Ascending aorta (tissue), 2 donors: ENCODE measurements at regions not wholly inside any gene's neighbourhood (a gene's known extent, or its start where the extent isn't known, plus 50 kb on each side); places are given as distances from the start of the nearest gene placed in this dataset.

Experiments
- DNase-seq, 2 donors: peaks; one replicate each; pipeline ENCODE4 v3.0.0-alpha.2; 2019; ENCODE audit warnings: low spot score in 2 of 2
- H3K27ac ChIP-seq, 2 donors: fragments of 200-600 bp; sonication (generic); one replicate each; pipeline ENCODE4 v1.5.1; 2016 to 2017; ENCODE audit warnings: mild to moderate bottlenecking in 1 of 2
- H3K27me3 ChIP-seq: fragments of 200-600 bp; sonication (generic); one replicate; pipeline ENCODE4 v1.5.1; 2017
- H3K36me3 ChIP-seq, 2 donors: fragments of 200-600 bp; sonication (generic); one replicate each; pipeline ENCODE4 v1.5.1; 2016
- H3K4me1 ChIP-seq, 2 donors: fragments of 200-600 bp; sonication (generic); one replicate each; pipeline ENCODE4 v1.5.1; 2016 to 2017; ENCODE audit warnings: mild to moderate bottlenecking in 1 of 2
- H3K4me3 ChIP-seq, 2 donors: fragments of 200-600 bp; sonication (generic); one replicate each; pipeline ENCODE4 v1.5.1; 2016 to 2017; ENCODE audit warnings: mild to moderate bottlenecking in 1 of 2
- H3K9me3 ChIP-seq, 2 donors: fragments of 200-600 bp; sonication (generic); one replicate each; pipeline ENCODE4 v1.5.1; 2016
- intact Hi-C: fragments of 100-400 bp; cut with DNase I; formaldehyde crosslinking; loops from one replicate; pipeline ENCODE4 v1.15.1; 2023
- TF ChIP-seq, protein P1 (sequence below), 3 experiments: fragments of 200-600 bp in 2 of 3; fragments of 450-650 bp in 1 of 3; sonication (generic) in 2 of 3; IDR thresholded peaks; one replicate each; pipeline ENCODE4 v1.5.1; 2016 to 2019; ENCODE audit warnings: antibody characterized with exemption in 3 of 3, mild to moderate bottlenecking in 1 of 3, moderate library complexity in 1 of 3

DNA sequence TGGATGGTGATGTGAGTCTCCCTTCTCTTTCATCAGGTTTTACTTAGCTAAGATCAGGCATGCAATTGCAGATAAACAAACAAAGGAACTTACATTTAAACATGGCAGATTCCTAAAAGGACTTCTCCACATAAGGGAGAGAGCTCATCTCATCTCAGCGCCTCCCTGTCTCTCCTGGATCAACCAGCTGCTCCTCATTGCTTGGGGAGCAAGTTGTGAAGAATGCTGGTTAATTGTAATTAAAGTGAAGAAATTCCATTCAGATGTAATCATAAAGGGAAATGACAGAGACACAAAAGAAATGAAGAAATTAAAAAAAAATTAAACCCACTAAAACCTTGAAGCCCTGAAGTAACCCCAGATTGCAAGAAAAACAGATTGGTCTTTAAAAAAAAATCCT, 104.4 kb upstream of the DIO2 start:
- Histone ChIP-seq H3K36me3 (no peaks in the 10 kb centered on the region), H3K9me3 (no peaks in the 10 kb centered on the region), H3K4me3 (no peak overlapping the region), H3K27ac (no peak overlapping the region), H3K4me1 (no peaks in the 10 kb centered on the region), H3K27me3 (no peaks in the 10 kb centered on the region)
- DNase-seq: no peak
- intact Hi-C loops: no loop called here
- TF ChIP-seq, protein P1, sequence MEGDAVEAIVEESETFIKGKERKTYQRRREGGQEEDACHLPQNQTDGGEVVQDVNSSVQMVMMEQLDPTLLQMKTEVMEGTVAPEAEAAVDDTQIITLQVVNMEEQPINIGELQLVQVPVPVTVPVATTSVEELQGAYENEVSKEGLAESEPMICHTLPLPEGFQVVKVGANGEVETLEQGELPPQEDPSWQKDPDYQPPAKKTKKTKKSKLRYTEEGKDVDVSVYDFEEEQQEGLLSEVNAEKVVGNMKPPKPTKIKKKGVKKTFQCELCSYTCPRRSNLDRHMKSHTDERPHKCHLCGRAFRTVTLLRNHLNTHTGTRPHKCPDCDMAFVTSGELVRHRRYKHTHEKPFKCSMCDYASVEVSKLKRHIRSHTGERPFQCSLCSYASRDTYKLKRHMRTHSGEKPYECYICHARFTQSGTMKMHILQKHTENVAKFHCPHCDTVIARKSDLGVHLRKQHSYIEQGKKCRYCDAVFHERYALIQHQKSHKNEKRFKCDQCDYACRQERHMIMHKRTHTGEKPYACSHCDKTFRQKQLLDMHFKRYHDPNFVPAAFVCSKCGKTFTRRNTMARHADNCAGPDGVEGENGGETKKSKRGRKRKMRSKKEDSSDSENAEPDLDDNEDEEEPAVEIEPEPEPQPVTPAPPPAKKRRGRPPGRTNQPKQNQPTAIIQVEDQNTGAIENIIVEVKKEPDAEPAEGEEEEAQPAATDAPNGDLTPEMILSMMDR (IDR thresholded peaks at IDR 0.05): no peak

DNA sequence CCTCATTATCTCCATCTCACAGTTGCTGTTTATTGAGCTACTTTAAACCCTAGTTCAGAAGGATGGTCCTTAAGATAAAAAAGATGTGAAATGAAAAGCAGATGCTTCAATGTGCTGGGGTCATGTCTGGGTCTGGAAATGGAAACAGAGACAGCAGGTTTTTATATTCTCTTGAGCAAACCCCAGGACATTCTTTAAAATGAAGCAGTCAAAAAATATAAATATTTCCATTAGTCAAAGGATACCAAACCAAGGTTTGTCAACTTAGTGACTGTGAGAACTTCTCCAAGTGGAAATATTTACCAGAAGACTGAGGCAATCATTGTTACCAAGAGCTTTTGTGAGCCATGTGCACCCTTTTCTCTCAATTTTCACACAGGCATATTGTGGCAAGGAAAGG, 102.5 kb upstream of the DIO2 start:
- Histone ChIP-seq H3K4me3 (no peak overlapping the region), H3K27me3 (no peaks in the 10 kb centered on the region), H3K4me1 (no peaks in the 10 kb centered on the region), H3K27ac (no peak overlapping the region), H3K36me3 (no peaks in the 10 kb centered on the region), H3K9me3 (no peaks in the 10 kb centered on the region)
- intact Hi-C loops: no loop called here
- no peak for DNase-seq
- TF ChIP-seq, protein P1 (IDR thresholded peaks at IDR 0.05): no peak

DNA sequence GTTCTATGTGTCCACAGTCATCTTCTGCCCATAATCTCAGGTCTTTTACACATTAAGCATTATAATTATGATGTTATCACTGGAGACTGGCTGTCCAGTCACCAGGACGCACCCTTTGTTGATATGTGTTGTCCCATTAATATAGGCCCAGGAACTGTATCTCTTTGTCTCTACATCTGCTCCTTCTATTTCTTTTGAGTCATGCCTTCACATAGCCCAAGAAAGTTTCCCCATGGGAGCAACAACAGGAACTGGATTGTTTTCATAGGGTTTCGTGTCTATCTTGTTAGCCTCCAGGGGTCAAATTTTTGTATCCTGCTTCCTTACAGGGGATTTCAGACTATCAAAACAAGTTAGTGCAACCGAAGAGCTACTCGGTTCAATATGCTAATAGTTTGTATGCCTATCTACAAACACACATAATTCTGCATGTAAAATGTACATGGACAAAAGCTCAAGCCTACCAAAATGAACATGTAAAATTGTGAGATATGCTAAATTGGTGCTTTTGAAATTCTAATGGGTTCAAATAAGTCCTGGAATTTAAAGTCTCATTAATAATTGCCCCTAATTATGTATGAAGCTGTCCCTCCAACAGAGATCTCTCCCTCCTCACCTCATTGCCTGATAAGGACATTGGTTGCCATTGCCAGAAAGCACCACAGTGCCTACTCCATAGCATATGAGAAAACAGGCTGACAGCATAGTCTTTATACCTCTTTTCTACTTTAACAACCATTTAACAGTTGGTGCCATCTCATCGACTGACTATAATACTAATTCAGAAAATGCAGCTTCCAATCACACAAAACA, 99.8 kb upstream of the DIO2 start:
- no peak for DNase-seq
- no peaks in the 10 kb centered on the region for H3K27me3 ChIP-seq

DNA sequence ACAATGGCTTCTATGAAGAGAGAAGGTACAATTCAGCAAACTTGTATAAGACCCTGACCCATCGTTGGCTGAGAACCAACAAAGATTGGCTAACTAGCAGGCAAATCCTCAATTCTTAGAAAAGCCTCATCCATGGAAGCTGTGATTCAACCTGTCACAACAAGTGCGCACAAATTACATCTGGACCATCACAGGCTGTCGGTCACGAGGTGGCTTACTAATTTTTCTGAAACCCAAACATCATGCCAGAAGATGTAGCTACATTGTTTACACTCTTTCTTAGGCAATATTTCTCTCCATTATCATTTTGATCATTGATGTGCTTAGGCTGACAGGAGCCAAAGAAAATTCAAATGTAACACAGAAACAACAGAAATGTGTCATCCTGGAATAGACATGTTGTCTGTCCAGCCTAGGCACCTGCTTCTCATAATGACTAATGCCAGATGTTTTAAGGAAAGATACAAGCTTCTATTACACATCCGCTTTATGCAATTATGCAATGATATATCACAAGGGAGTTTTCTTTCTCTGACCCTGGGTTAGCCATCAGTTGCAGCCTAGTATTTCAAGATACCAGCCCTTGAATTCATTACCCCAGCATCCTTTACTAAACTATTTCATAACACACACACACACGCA, 92.9 kb upstream of the DIO2 start:
- DNase-seq: no peak
- Histone ChIP-seq H3K9me3 (no peaks in the 10 kb centered on the region), H3K36me3 (no peaks in the 10 kb centered on the region)

More for the DNA sequence above, 99.8 kb upstream of the DIO2 start:
- no peak overlapping the region for H3K27ac ChIP-seq
- intact Hi-C loops: no loop called here
- TF ChIP-seq, protein P1 (IDR thresholded peaks at IDR 0.05): no peak
- no peaks in the 10 kb centered on the region for H3K4me1 ChIP-seq
- H3K4me3 ChIP-seq: no peak overlapping the region
- no peaks in the 10 kb centered on the region for H3K36me3 ChIP-seq
- no peaks in the 10 kb centered on the region for H3K9me3 ChIP-seq

DNA sequence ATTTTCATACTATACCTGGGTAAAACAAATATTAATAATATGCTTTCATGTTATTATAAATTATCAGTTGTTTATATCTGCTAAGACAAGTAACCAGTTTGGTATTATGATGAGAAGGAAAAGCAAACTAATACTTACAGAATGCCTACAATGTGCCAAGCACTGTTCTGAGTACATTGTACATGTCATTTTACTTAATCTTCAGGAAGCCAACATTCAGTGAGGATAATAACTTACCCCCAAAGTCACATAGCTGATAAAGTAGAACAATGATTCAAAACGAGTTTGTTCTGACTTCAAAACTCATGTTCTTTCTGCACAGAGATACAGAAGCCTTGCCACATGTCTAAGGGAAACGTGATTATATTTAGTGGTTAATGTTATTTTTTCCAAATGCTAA, 89.0 kb upstream of the DIO2 start:
- Histone ChIP-seq H3K27ac (no peak overlapping the region), H3K9me3 (no peaks in the 10 kb centered on the region), H3K36me3 (no peaks in the 10 kb centered on the region), H3K4me1 (no peaks in the 10 kb centered on the region), H3K27me3 (no peaks in the 10 kb centered on the region), H3K4me3 (no peak overlapping the region)
- intact Hi-C loops: no loop called here
- TF ChIP-seq, protein P1 (IDR thresholded peaks at IDR 0.05): no peak
- DNase-seq: no peak

More for the DNA sequence above, 92.9 kb upstream of the DIO2 start:
- H3K27me3 ChIP-seq: no peaks in the 10 kb centered on the region
- H3K4me3 ChIP-seq: no peak overlapping the region
- H3K27ac ChIP-seq: no peak overlapping the region
- H3K4me1 ChIP-seq: no peaks in the 10 kb centered on the region
- intact Hi-C loops: no loop called here
- TF ChIP-seq, protein P1 (IDR thresholded peaks at IDR 0.05): no peak
